Choroid plexus epithelial cell (primary cell): ENCODE measurements at regions not wholly inside any gene's neighbourhood (a gene's known extent, or its start where the extent isn't known, plus 50 kb on each side); places are given as distances from the start of the nearest gene placed in this dataset.

Experiments used
- DNase-seq: peaks from one replicate; pipeline ENCODE4 v3.0.0-alpha.2; 2010; ENCODE audit warnings: low read depth
- H3K4me3 ChIP-seq: 2 replicates; pipeline ENCODE4 v1.5.1; 2011; ENCODE audit warnings: low read depth, mild to moderate bottlenecking, control low read depth, low read length, moderate library complexity
- TF ChIP-seq, protein P1 (sequence below): conservative IDR thresholded peaks from 2 replicates; pipeline ENCODE4 v1.5.1; 2011; ENCODE audit warnings: low read depth, mild to moderate bottlenecking, control low read depth, inconsistent platforms, low read length, moderate library complexity

- DNase-seq, result no peak
- TF ChIP-seq, protein P1, sequence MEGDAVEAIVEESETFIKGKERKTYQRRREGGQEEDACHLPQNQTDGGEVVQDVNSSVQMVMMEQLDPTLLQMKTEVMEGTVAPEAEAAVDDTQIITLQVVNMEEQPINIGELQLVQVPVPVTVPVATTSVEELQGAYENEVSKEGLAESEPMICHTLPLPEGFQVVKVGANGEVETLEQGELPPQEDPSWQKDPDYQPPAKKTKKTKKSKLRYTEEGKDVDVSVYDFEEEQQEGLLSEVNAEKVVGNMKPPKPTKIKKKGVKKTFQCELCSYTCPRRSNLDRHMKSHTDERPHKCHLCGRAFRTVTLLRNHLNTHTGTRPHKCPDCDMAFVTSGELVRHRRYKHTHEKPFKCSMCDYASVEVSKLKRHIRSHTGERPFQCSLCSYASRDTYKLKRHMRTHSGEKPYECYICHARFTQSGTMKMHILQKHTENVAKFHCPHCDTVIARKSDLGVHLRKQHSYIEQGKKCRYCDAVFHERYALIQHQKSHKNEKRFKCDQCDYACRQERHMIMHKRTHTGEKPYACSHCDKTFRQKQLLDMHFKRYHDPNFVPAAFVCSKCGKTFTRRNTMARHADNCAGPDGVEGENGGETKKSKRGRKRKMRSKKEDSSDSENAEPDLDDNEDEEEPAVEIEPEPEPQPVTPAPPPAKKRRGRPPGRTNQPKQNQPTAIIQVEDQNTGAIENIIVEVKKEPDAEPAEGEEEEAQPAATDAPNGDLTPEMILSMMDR, result no peak
- H3K4me3 ChIP-seq, result no peak overlapping the region
Observed at GRCh38 chr7:127448566-127448965, 56.1 kb upstream of the ZNF800 start.

DNA sequence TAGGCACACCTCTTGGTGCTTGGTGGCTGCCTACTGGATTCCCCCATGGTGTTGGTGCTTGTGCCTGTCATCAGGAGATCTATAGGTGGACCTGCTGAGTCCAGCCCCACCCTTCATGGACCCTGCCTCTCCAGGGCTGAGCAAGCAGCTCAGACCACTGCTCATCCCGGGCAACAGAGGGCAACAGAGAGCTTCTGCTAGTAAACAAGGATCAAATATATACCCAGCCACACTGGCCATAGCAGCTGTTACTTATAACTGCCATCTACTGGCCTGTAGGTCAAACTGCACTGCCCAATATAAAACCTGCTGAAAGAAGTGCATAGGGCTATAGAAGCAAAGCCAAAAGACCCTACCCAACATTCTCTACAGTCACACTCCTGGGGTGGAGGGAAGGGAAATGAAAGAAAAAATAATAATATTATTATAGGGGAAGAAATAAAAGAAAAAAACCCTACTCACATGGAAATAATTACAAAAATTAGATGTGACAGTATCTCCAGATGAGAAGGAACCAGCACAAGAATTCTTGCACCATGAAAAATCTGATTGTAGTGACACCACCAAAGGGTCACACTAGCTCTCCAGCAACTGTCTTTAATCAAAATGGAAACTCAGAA is 54.9 kb upstream of the ZNF800 start:
- peak; percentile 73 for DNase-seq
- no peak overlapping the region for H3K4me3 ChIP-seq
- TF ChIP-seq, protein P1, result peak; percentile 63

GRCh38 chr7:127446842-127447241 is 54.3 kb upstream of the ZNF800 start:
- DNase-seq, result no peak
- H3K4me3 ChIP-seq, result no peak overlapping the region
- TF ChIP-seq, protein P1, result no peak
